IMR-90 (cell line): ENCODE measurements at regions not wholly inside any gene's neighbourhood (a gene's known extent, or its start where the extent isn't known, plus 50 kb on each side); places are given as distances from the start of the nearest gene placed in this dataset.

ENCODE experiments used
- ATAC-seq: fragments of 200-7000 bp; cut with Tn5 transposase; 2 replicates; pipeline ENCODE4 v1.9.1; 2020; ENCODE audit warnings: low read depth, mild to moderate bottlenecking, moderate library complexity
- BruUV-seq: library from RNA; stranded (reverse); fragments of 400-500 nt; replicated peaks from 2 replicates; lab custom pipeline; 2021; lab: Mats Ljungman, UMichigan
- CTCF ChIA-PET: fragments of 300-600 bp; formaldehyde crosslinking; extraction: SDS; loops from one replicate; lab custom pipeline; 2021; ENCODE audit warnings: antibody characterized with exemption; lab: Yijun Ruan, JAX
- POLR2A ChIA-PET: fragments of 300-600 bp; sonication (Branson Sonifier 250); formaldehyde crosslinking; loops from one replicate; lab custom pipeline; 2022; ENCODE audit warnings: antibody characterized with exemption; ENCODE audit not compliant: unreplicated experiment; lab: Charles Lee
- DNase-seq: peaks from one replicate; pipeline ENCODE4 v3.0.0; 2013
- H2AFZ ChIP-seq: replicated peaks from 2 replicates; pipeline ENCODE3; 2013; ENCODE audit warnings: low read length, mild to moderate bottlenecking; ENCODE audit not compliant: poor library complexity
- H2AK5ac ChIP-seq: 2 replicates; pipeline ENCODE4 v1.6.1; 2013; ENCODE audit warnings: low read depth, low read length, inconsistent platforms
- H2AK9ac ChIP-seq: replicated peaks from 2 replicates; pipeline ENCODE3; 2013; ENCODE audit warnings: mild to moderate bottlenecking, low read depth, low read length, moderate library complexity; ENCODE audit not compliant: poor library complexity
- H2BK120ac ChIP-seq: 2 replicates; pipeline ENCODE4 v1.6.1; 2013; ENCODE audit warnings: low read depth, low read length, inconsistent platforms
- H2BK15ac ChIP-seq: 3 replicates; pipeline ENCODE4 v1.6.1; 2013; ENCODE audit warnings: low read depth, low read length, inconsistent platforms
- H2BK20ac ChIP-seq: 2 replicates; pipeline ENCODE4 v1.6.1; 2013; ENCODE audit warnings: low read depth, mild to moderate bottlenecking, inconsistent platforms, low read length, moderate library complexity
- H2BK5ac ChIP-seq: 2 replicates; pipeline ENCODE4 v1.6.1; 2013; ENCODE audit warnings: mild to moderate bottlenecking, low read depth, low read length, inconsistent platforms; ENCODE audit not compliant: poor library complexity, severe bottlenecking
- H3K14ac ChIP-seq: replicated peaks from 2 replicates; pipeline ENCODE4 v1.6.1; 2013; ENCODE audit warnings: low read depth, low read length, inconsistent platforms
- H3K18ac ChIP-seq: 2 replicates; pipeline ENCODE4 v1.6.1; 2013; ENCODE audit warnings: low read depth, low read length, control low read depth
- H3K23ac ChIP-seq: 2 replicates; pipeline ENCODE4 v1.6.1; 2013; ENCODE audit warnings: low read depth, low read length, inconsistent platforms
- H3K27ac ChIP-seq: 2 replicates; pipeline ENCODE4 v1.5.1; 2013; ENCODE audit warnings: mild to moderate bottlenecking, control low read depth, low read length; ENCODE audit not compliant: insufficient read depth
- H3K27me3 ChIP-seq: 2 replicates; pipeline ENCODE4 v1.6.1; 2013; ENCODE audit warnings: low read length; ENCODE audit not compliant: control insufficient read depth, insufficient read depth
- H3K36me3 ChIP-seq: 2 replicates; pipeline ENCODE4 v1.6.1; 2013; ENCODE audit warnings: low read length, mixed read lengths; ENCODE audit not compliant: control insufficient read depth, insufficient read depth
- H3K4ac ChIP-seq: 2 replicates; pipeline ENCODE4 v1.6.1; 2013; ENCODE audit warnings: low read depth, low read length, inconsistent platforms
- H3K4me1 ChIP-seq: 2 replicates; pipeline ENCODE4 v1.6.1; 2013; ENCODE audit warnings: low read length, mixed read lengths; ENCODE audit not compliant: control insufficient read depth, insufficient read depth
- H3K4me2 ChIP-seq: 2 replicates; pipeline ENCODE4 v1.6.1; 2013; ENCODE audit warnings: low read depth, mild to moderate bottlenecking, control low read depth, low read length, moderate library complexity
- H3K4me3 ChIP-seq: 2 replicates; pipeline ENCODE4 v1.5.1; 2013; ENCODE audit warnings: low read depth, mild to moderate bottlenecking, control low read depth, low read length, moderate library complexity; ENCODE audit not compliant: insufficient read depth
- H3K56ac ChIP-seq: 2 replicates; pipeline ENCODE4 v1.6.1; 2013; ENCODE audit warnings: low read length, inconsistent platforms; ENCODE audit not compliant: insufficient read depth; ENCODE audit errors: extremely low read depth
- H3K79me1 ChIP-seq, 2 experiments: 2 replicates each; pipeline ENCODE4 v1.6.1; 2013; ENCODE audit warnings: low read length in 2 of 2, inconsistent platforms in 1 of 2, low read depth in 1 of 2
- H3K9ac ChIP-seq: 2 replicates; pipeline ENCODE4 v1.6.1; 2013; ENCODE audit warnings: low read depth, low read length, control low read depth
- H3K9me1 ChIP-seq: 2 replicates; pipeline ENCODE4 v1.6.1; 2013; ENCODE audit warnings: low read length, inconsistent platforms; ENCODE audit not compliant: insufficient read depth
- H3K9me3 ChIP-seq: 2 replicates; pipeline ENCODE4 v1.6.1; 2013; ENCODE audit warnings: low read length; ENCODE audit not compliant: control insufficient read depth, insufficient read depth
- H4K20me1 ChIP-seq: 2 replicates; pipeline ENCODE4 v1.6.1; 2013; ENCODE audit warnings: low read length, inconsistent platforms; ENCODE audit not compliant: insufficient read depth
- H4K5ac ChIP-seq: 2 replicates; pipeline ENCODE4 v1.6.1; 2013; ENCODE audit warnings: mild to moderate bottlenecking, low read depth, low read length, control low read depth
- H4K8ac ChIP-seq, 2 experiments: 2 replicates each; pipeline ENCODE4 v1.6.1; 2013; ENCODE audit warnings: low read depth in 2 of 2, low read length in 2 of 2, control low read depth in 1 of 2, inconsistent platforms in 1 of 2
- H4K91ac ChIP-seq: 2 replicates; pipeline ENCODE4 v1.6.1; 2013; ENCODE audit warnings: low read depth, low read length, inconsistent platforms; ENCODE audit not compliant: insufficient read depth
- CEBPB ChIP-seq: IDR thresholded peaks from 2 replicates; pipeline ENCODE4 v1.6.1; 2012; ENCODE audit warnings: low read depth, low read length, improper control_type of control experiment
- CHD1 ChIP-seq: IDR thresholded peaks from 2 replicates; pipeline ENCODE4 v1.6.1; 2012; ENCODE audit warnings: low read depth, low read length, improper control_type of control experiment
- ELK1 ChIP-seq: fragments of 150-350 bp; IDR thresholded peaks from 2 replicates; pipeline ENCODE4 v1.6.1; 2016; ENCODE audit warnings: low read depth, mild to moderate bottlenecking, low read length, moderate library complexity, borderline replicate concordance
- FOS ChIP-seq: fragments of 150-350 bp; IDR thresholded peaks from 2 replicates; pipeline ENCODE4 v1.6.1; 2016; ENCODE audit warnings: low read depth, low read length
- MAFK ChIP-seq: IDR thresholded peaks from 2 replicates; pipeline ENCODE4 v1.6.1; 2012; ENCODE audit warnings: low read depth, low read length, improper control_type of control experiment
- MAZ ChIP-seq: IDR thresholded peaks from 2 replicates; pipeline ENCODE4 v1.6.1; 2012; ENCODE audit warnings: low read depth, mild to moderate bottlenecking, low read length, improper control_type of control experiment, moderate library complexity, borderline replicate concordance
- MXI1 ChIP-seq: IDR thresholded peaks from 2 replicates; pipeline ENCODE4 v1.6.1; 2012; ENCODE audit warnings: low read depth, mild to moderate bottlenecking, low read length, moderate library complexity, borderline replicate concordance
- NFE2L2 ChIP-seq: fragments of 150-350 bp; IDR thresholded peaks from 2 replicates; pipeline ENCODE4 v1.6.1; 2016; ENCODE audit warnings: low read depth, mild to moderate bottlenecking, low read length
- SMC3 ChIP-seq: fragments of 150-350 bp; IDR thresholded peaks from 2 replicates; pipeline ENCODE4 v1.6.1; 2016; ENCODE audit warnings: low read depth, mild to moderate bottlenecking, antibody characterized with exemption, low read length, moderate library complexity
- USF2 ChIP-seq: fragments of 150-350 bp; IDR thresholded peaks from 2 replicates; pipeline ENCODE4 v1.6.1; 2017; ENCODE audit warnings: mild to moderate bottlenecking, antibody characterized with exemption, low read length, low read depth
- WGBS, 2 experiments: methylation state at CpG; one replicate each; pipeline versions ENCODE4 v1.1.5 to v1.1.7; 2013; ENCODE audit warnings: missing lambda C conversion rate in 2 of 2; ENCODE audit not compliant: insufficient read length in 1 of 2; ENCODE audit errors: extremely low coverage in 2 of 2; 5-methylcytosine and 5-hydroxymethylcytosine counted together
- dilution Hi-C: fragments of 300-500 bp; cut with HindIII; formaldehyde crosslinking; loops from one replicate; pipeline ENCODE4 v1.14.3; 2018; ENCODE audit warnings: low sequenced_read_pairs; ENCODE audit not compliant: unreplicated experiment
- in situ Hi-C: fragments of 300-500 bp; cut with MboI; formaldehyde crosslinking; loops from 3 replicates; pipeline ENCODE4 v1.14.3; 2019; ENCODE audit warnings: low sequenced_read_pairs, inconsistent platforms, mixed read lengths
- intact Hi-C: fragments of 100-400 bp; cut with micrococcal nuclease; formaldehyde crosslinking; loops from 2 replicates; pipeline ENCODE4 v1.10.0; 2022

DNA sequence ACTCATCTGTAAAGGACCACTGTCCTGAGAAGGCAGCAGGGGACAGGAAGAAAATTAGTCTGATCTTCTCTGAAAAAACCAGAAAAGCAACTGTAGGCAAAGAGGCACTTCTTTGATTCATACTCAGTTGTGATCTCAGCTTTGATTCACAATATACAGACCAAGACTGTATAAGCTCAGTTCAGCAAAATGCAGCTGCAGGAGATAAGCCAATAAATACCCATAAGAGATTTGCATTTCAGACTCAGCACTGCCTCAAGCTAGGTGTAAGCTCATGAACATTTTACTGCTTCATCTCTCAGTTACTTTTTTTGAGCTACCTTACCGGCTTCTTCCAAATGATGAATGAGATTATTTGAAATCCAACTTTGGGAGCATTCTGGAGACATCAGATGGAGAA lies 64.2 kb upstream of the LYZL1 start:
- no peak overlapping the region for H3K4ac ChIP-seq
- no peak overlapping the region for H3K56ac ChIP-seq
- no peak overlapping the region for H4K91ac ChIP-seq
- no peak overlapping the region for H3K4me3 ChIP-seq
- H2BK5ac ChIP-seq: no peak overlapping the region
- H3K27ac ChIP-seq: no peak overlapping the region
- H2BK20ac ChIP-seq: no peak overlapping the region
- H4K8ac ChIP-seq: no peak overlapping the region
- ChIA-PET POLR2A (no interaction called here), CTCF (no interaction called here)
- H3K36me3 ChIP-seq: no peaks in the 10 kb centered on the region
- intact Hi-C loops: no loop called here
- no peak for ATAC-seq
- no peak overlapping the region for H2AFZ ChIP-seq
- in situ Hi-C loops: no loop called here
- no CpG with 5 or more reads among the region's 1 CpG for WGBS, 2 experiments
- no peak overlapping the region for H3K18ac ChIP-seq
- TF ChIP-seq MAZ: no peak
- no peak for TF ChIP-seq SMC3
- TF ChIP-seq CEBPB: no peak
- no peak for TF ChIP-seq USF2
- no peak for TF ChIP-seq FOS
- TF ChIP-seq CHD1: no peak
- TF ChIP-seq NFE2L2: no peak
- TF ChIP-seq MXI1: no peak
- TF ChIP-seq ELK1: no peak
- no peak for TF ChIP-seq MAFK
- dilution Hi-C loops: no loop called here
- DNase-seq: no peak
- no peak overlapping the region for H3K9ac ChIP-seq
- H4K5ac ChIP-seq: no peak overlapping the region
- H2BK120ac ChIP-seq: no peak overlapping the region
- no peak overlapping the region for H2BK15ac ChIP-seq
- H3K4me1 ChIP-seq: no peaks in the 10 kb centered on the region
- no peak overlapping the region for H2AK5ac ChIP-seq
- BruUV-seq: no TSS peak
- H3K4me2 ChIP-seq: no peak overlapping the region
- no peak overlapping the region for H3K14ac ChIP-seq
- no peak overlapping the region for H3K23ac ChIP-seq
- peaks cover 53% of the 10 kb centered on the region for H3K27me3 ChIP-seq
- no peaks in the 10 kb centered on the region for H4K20me1 ChIP-seq
- H2AK9ac ChIP-seq: no peak overlapping the region
- 0 out of 2 replicates have a peak, but pooled peaks cover 2% of the 10 kb centered on the region for H3K9me3 ChIP-seq
- H3K79me1 ChIP-seq: no peaks in the 10 kb centered on the region
- H3K9me1 ChIP-seq: no peaks in the 10 kb centered on the region
